ENCODE measurements at regions not wholly inside any gene's neighbourhood (a gene's known extent, or its start where the extent isn't known, plus 50 kb on each side); places are given as distances from the start of the nearest gene placed in this dataset.

GRCh38 chr4:29047341-29048041 lies 1672.7 kb upstream of the PCDH7 start:
- H3K4me3 ChIP-seq (ENCODE audit: low read length): no peak overlapping the region
- ChIA-PET CTCF (no interaction called here), POLR2A (no interaction called here)
- Mint-ChIP-seq H3K4me3 (no peak overlapping the region), H3K36me3 (ENCODE audit: low read depth) (no peaks in the 10 kb centered on the region), H3K4me1 (ENCODE audit: low read depth) (no peaks in the 10 kb centered on the region), H3K27ac (no peak overlapping the region), H3K27me3 (no peaks in the 10 kb centered on the region), H3K9me3 (peaks cover 4% of the 10 kb centered on the region)
- no peaks in the 10 kb centered on the region for H3K27me3 ChIP-seq (ENCODE audit: control insufficient read depth in 1 of 2, insufficient read depth in 2 of 2, low read length in 2 of 2)
- no peak for TF ChIP-seq CTCF (IDR thresholded peaks at IDR 0.05)
- ATAC-seq (ENCODE audit: poor library complexity): no peak
- intact Hi-C loops (cut with DNase I, micrococcal nuclease): no loop called here
- peaks cover 0 to 14% of the 10 kb centered on the region in 2 experiments for H3K9me3 ChIP-seq (ENCODE audit: control insufficient read depth in 1 of 2, insufficient read depth in 1 of 2, low read length in 2 of 2)
- H3K27ac ChIP-seq (ENCODE audit: low read depth in 1 of 2, low read length in 2 of 2): no peak overlapping the region
- no peaks in the 10 kb centered on the region for H3K4me1 ChIP-seq (ENCODE audit: insufficient read depth, low read length)
- no peaks in the 10 kb centered on the region for H3K36me3 ChIP-seq (ENCODE audit: insufficient read depth, low read length)
- peak in 1 of 14 experiments; percentile 4 for DNase-seq

- Histone ChIP-seq H3K9me3 (ENCODE audit: control insufficient read depth in 1 of 2, insufficient read depth in 1 of 2, low read length in 2 of 2) (peaks cover 0 to 14% of the 10 kb centered on the region in 2 experiments), H3K27ac (ENCODE audit: low read depth in 1 of 2, low read length in 2 of 2) (no peak overlapping the region), H3K27me3 (ENCODE audit: control insufficient read depth in 1 of 2, insufficient read depth in 2 of 2, low read length in 2 of 2) (no peaks in the 10 kb centered on the region), H3K4me3 (ENCODE audit: low read length) (no peak overlapping the region), H3K4me1 (ENCODE audit: insufficient read depth, low read length) (no peaks in the 10 kb centered on the region), H3K36me3 (ENCODE audit: insufficient read depth, low read length) (no peaks in the 10 kb centered on the region)
- ATAC-seq (ENCODE audit: poor library complexity) (no peak), DNase-seq (no peak)
- ChIA-PET CTCF (no interaction called here), POLR2A (no interaction called here)
- Mint-ChIP-seq H3K4me1 (ENCODE audit: low read depth) (no peaks in the 10 kb centered on the region), H3K9me3 (peaks cover 4% of the 10 kb centered on the region), H3K4me3 (no peak overlapping the region), H3K36me3 (ENCODE audit: low read depth) (no peaks in the 10 kb centered on the region), H3K27me3 (no peaks in the 10 kb centered on the region), H3K27ac (no peak overlapping the region)
- intact Hi-C loops (cut with DNase I, micrococcal nuclease): no loop called here
- no peak for TF ChIP-seq CTCF (IDR thresholded peaks at IDR 0.05)
Measured at GRCh38 chr4:29051381-29051965, 1668.7 kb upstream of the PCDH7 start.

GRCh38 chr4:29052266-29052665 lies 1667.9 kb upstream of the PCDH7 start:
- intact Hi-C loops (cut with DNase I, micrococcal nuclease): no loop called here
- ChIA-PET POLR2A (no interaction called here), CTCF (no interaction called here)
- no peaks in the 10 kb centered on the region for H3K4me1 Mint-ChIP-seq (ENCODE audit: low read depth)
- no peak for TF ChIP-seq CTCF (IDR thresholded peaks at IDR 0.05)
- H3K4me1 ChIP-seq (ENCODE audit: insufficient read depth, low read length): no peaks in the 10 kb centered on the region
- no peaks in the 10 kb centered on the region for H3K27me3 ChIP-seq (ENCODE audit: control insufficient read depth in 1 of 2, insufficient read depth in 2 of 2, low read length in 2 of 2)
- no peak overlapping the region for H3K27ac Mint-ChIP-seq
- DNase-seq (no peak), ATAC-seq (ENCODE audit: poor library complexity) (no peak)
- H3K4me3 ChIP-seq (ENCODE audit: low read length): no peak overlapping the region
- no peaks in the 10 kb centered on the region for H3K36me3 ChIP-seq (ENCODE audit: insufficient read depth, low read length)
- H3K9me3 Mint-ChIP-seq: peaks cover 3% of the 10 kb centered on the region
- no peaks in the 10 kb centered on the region for H3K27me3 Mint-ChIP-seq
- H3K4me3 Mint-ChIP-seq: no peak overlapping the region
- H3K27ac ChIP-seq (ENCODE audit: low read depth in 1 of 2, low read length in 2 of 2): no peak overlapping the region
- peaks cover 0 to 11% of the 10 kb centered on the region in 2 experiments for H3K9me3 ChIP-seq (ENCODE audit: control insufficient read depth in 1 of 2, insufficient read depth in 1 of 2, low read length in 2 of 2)
- no peaks in the 10 kb centered on the region for H3K36me3 Mint-ChIP-seq (ENCODE audit: low read depth)

All from CD4-positive, alpha-beta T cell (primary cell).